ENCODE measurements at regions not wholly inside any gene's neighbourhood (a gene's known extent, or its start where the extent isn't known, plus 50 kb on each side); places are given as distances from the start of the nearest gene placed in this dataset.

DNA sequence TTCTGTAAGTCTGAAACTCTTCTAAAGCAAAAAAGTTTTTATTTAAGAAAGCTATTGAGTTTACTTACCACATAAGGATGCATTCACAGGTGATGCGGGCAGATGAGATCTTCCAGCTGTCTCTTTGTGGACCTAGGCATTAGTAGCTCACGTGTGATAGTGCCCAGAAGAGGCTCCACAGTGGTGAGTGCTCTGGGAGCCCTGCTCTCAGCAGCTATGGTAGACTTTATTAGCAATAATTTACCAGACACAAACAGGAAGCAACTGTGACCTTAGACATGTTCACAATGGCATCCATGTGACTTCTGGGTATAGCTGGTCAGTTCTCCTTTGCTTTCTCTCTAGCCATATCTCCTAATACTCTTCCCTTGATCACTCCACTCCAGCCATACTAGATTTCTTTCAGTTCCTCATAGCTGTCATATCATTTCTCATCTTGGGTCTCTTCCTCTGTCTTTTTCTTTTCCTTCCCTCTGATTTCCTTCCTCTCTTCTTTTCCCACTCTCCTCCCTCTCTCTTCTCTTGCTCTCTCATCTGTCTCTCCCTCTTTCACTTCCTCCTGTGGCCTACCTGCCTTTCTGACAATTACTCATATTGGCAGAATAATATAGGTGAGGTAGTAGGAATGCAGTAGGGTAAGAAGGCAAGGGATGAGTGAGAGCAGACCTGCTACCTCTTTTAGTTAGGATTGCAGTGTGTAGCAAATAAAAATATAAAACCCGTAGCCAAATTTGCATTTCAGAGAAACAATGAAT, 75.2 kb upstream of the SCAF11 start:
- TF ChIP-seq, protein P1, sequence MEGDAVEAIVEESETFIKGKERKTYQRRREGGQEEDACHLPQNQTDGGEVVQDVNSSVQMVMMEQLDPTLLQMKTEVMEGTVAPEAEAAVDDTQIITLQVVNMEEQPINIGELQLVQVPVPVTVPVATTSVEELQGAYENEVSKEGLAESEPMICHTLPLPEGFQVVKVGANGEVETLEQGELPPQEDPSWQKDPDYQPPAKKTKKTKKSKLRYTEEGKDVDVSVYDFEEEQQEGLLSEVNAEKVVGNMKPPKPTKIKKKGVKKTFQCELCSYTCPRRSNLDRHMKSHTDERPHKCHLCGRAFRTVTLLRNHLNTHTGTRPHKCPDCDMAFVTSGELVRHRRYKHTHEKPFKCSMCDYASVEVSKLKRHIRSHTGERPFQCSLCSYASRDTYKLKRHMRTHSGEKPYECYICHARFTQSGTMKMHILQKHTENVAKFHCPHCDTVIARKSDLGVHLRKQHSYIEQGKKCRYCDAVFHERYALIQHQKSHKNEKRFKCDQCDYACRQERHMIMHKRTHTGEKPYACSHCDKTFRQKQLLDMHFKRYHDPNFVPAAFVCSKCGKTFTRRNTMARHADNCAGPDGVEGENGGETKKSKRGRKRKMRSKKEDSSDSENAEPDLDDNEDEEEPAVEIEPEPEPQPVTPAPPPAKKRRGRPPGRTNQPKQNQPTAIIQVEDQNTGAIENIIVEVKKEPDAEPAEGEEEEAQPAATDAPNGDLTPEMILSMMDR (IDR thresholded peaks at IDR 0.05; ENCODE audit: insufficient read depth, low read length, poor library complexity, severe bottlenecking), result no peak
- no peak for TF ChIP-seq EZH2phosphoT487 (conservative IDR thresholded peaks at IDR 0.05; ENCODE audit: low read length)
